Endothelial cell of umbilical vein (primary cell): ENCODE measurements at regions not wholly inside any gene's neighbourhood (a gene's known extent, or its start where the extent isn't known, plus 50 kb on each side); places are given as distances from the start of the nearest gene placed in this dataset.
"Not testable (repeated sequence)": the region's sequence is repeated elsewhere in the genome, so short reads cannot be mapped to it uniquely, and the experiment has no call there.

Experiments used
- BruUV-seq: library from RNA; stranded (reverse); fragments of 400-500 nt; replicated peaks from 2 replicates; lab custom pipeline; 2021; lab: Mats Ljungman, UMichigan
- CTCF ChIA-PET: fragments of 300-600, 350-600 bp; sonication (Branson Sonifier 250); formaldehyde crosslinking; loops from one replicate; lab custom pipeline; 2021; ENCODE audit warnings: antibody characterized with exemption, inconsistent platforms; lab: Charles Lee
- POLR2A ChIA-PET: fragments of 300-600, 350-600 bp; sonication (Branson Sonifier 250); formaldehyde crosslinking; loops from one replicate; lab custom pipeline; 2021; ENCODE audit warnings: antibody characterized with exemption, inconsistent platforms; lab: Charles Lee
- DNase-seq: peaks from one replicate; pipeline ENCODE4 v3.0.0-alpha.2; 2011; ENCODE audit warnings: low read depth, low spot score
- FAIRE-seq: peaks from 2 replicates; lab custom pipeline; 2011; peaks lifted over from hg19 to GRCh38; lab: Jason Lieb, UNC
- H2AFZ ChIP-seq: 2 replicates; pipeline ENCODE4 v1.6.0; 2012; ENCODE audit warnings: low read depth, low read length, control low read depth, inconsistent platforms
- H3K27ac ChIP-seq: 2 replicates; pipeline ENCODE4 v1.5.1; 2011; ENCODE audit warnings: low read depth, mild to moderate bottlenecking, control low read depth, low read length, moderate library complexity; ENCODE audit not compliant: insufficient read depth
- H3K27me3 ChIP-seq, 2 experiments: 2 replicates each; pipeline versions ENCODE4 v1.6.0 to v1.6.1; 2011; ENCODE audit warnings: low read length in 2 of 2, mixed read lengths in 1 of 2; ENCODE audit not compliant: control insufficient read depth in 2 of 2, insufficient read depth in 2 of 2
- H3K36me3 ChIP-seq, 2 experiments: 2 replicates in 1 of 2; 3 replicates in 1 of 2; pipeline ENCODE4 v1.5.1; 2011; ENCODE audit warnings: low read length in 2 of 2, mild to moderate bottlenecking in 1 of 2, moderate library complexity in 1 of 2; ENCODE audit not compliant: control insufficient read depth in 2 of 2, insufficient read depth in 2 of 2; ENCODE audit errors: extremely low read depth in 1 of 2
- H3K4me1 ChIP-seq: 3 replicates; pipeline ENCODE4 v1.5.1; 2011; ENCODE audit warnings: mild to moderate bottlenecking, low read length; ENCODE audit not compliant: control insufficient read depth, insufficient read depth; ENCODE audit errors: extremely low read depth
- H3K4me2 ChIP-seq: 2 replicates; pipeline ENCODE4 v1.6.1; 2011; ENCODE audit warnings: low read length, control low read depth, mixed read lengths; ENCODE audit not compliant: insufficient read depth
- H3K4me3 ChIP-seq, 3 experiments: fragments of 200-600 bp in 1 of 3; sonication (generic), shearing (Covaris generic) in 1 of 3; replicated peaks in 1 of 3; 2 replicates each; pipeline ENCODE4 v1.5.1; 2011 to 2016; ENCODE audit warnings: control low read depth in 3 of 3, low read length in 3 of 3, mild to moderate bottlenecking in 2 of 3, inconsistent platforms in 1 of 3, low read depth in 1 of 3, moderate library complexity in 1 of 3; ENCODE audit not compliant: insufficient read depth in 1 of 3
- H3K79me2 ChIP-seq: 2 replicates; pipeline ENCODE4 v1.6.0; 2012; ENCODE audit warnings: low read length, inconsistent platforms; ENCODE audit not compliant: control insufficient read depth, insufficient read depth
- H3K9ac ChIP-seq: replicated peaks from 2 replicates; pipeline ENCODE3; 2011; ENCODE audit warnings: low read length, control low read depth; ENCODE audit not compliant: insufficient read depth; ENCODE audit errors: extremely low read depth
- H3K9me1 ChIP-seq: replicated peaks from 3 replicates; pipeline ENCODE4 v1.6.0; 2011; ENCODE audit warnings: mild to moderate bottlenecking, low read length; ENCODE audit not compliant: control insufficient read depth, insufficient read depth; ENCODE audit errors: extremely low read depth
- H3K9me3 ChIP-seq: replicated peaks from 2 replicates; pipeline ENCODE4 v1.5.1; 2012; ENCODE audit warnings: low read length, inconsistent platforms; ENCODE audit not compliant: control insufficient read depth, insufficient read depth
- H4K20me1 ChIP-seq: replicated peaks from 2 replicates; pipeline ENCODE3; 2011; ENCODE audit warnings: mild to moderate bottlenecking, low read length; ENCODE audit not compliant: control insufficient read depth, insufficient read depth; ENCODE audit errors: extremely low read depth
- CTCF ChIP-seq, 2 donors: IDR thresholded peaks; 1 replicate in 1 of 2; 2 replicates in 1 of 2; pipeline ENCODE4 v1.5.1; 2011; ENCODE audit warnings: low read length in 2 of 2, mild to moderate bottlenecking in 2 of 2, moderate library complexity in 2 of 2, control low read depth in 1 of 2, inconsistent platforms in 1 of 2, low read depth in 1 of 2; ENCODE audit not compliant: insufficient read depth in 1 of 2; ENCODE audit errors: extremely low read depth in 1 of 2
- EZH2 ChIP-seq: IDR thresholded peaks from 2 replicates; pipeline ENCODE4 v1.6.1; 2012; ENCODE audit warnings: borderline replicate concordance, low read depth, mild to moderate bottlenecking, moderate library complexity, low read length, inconsistent platforms; ENCODE audit not compliant: severe bottlenecking
- FOS ChIP-seq: IDR thresholded peaks from 2 replicates; pipeline ENCODE4 v1.6.1; 2011; ENCODE audit warnings: mild to moderate bottlenecking, low read length, moderate library complexity, borderline replicate concordance; ENCODE audit not compliant: insufficient read depth
- MYC ChIP-seq: IDR thresholded peaks from one replicate; pipeline ENCODE4 v1.6.1; 2011; ENCODE audit warnings: mild to moderate bottlenecking, low read depth, low read length
- POLR2A ChIP-seq: IDR thresholded peaks from 2 replicates; pipeline ENCODE4 v1.6.1; 2012; ENCODE audit warnings: low read depth, mild to moderate bottlenecking, control low read depth, low read length
- POLR2AphosphoS5 ChIP-seq: IDR thresholded peaks from 2 replicates; pipeline ENCODE4 v1.6.1; 2012; ENCODE audit warnings: low read depth, mild to moderate bottlenecking, control low read depth, low read length, moderate library complexity; ENCODE audit not compliant: insufficient read depth
- dilution Hi-C: fragments of 300-500 bp; cut with MboI; formaldehyde crosslinking; loops from one replicate; pipeline ENCODE4 v1.15.0; 2019; ENCODE audit warnings: low sequenced_read_pairs; ENCODE audit not compliant: extremely low pct_ligation_motif_present
- intact Hi-C: fragments of 100-400 bp; cut with micrococcal nuclease; formaldehyde crosslinking; loops from one replicate; pipeline ENCODE4 v1.10.0; 2022

GRCh38 chr4:159937595-159937994, 834.7 kb downstream of the RAPGEF2 start:
- TF ChIP-seq POLR2AphosphoS5, result no peak
- no peak for TF ChIP-seq FOS
- TF ChIP-seq EZH2, result no peak
- TF ChIP-seq CTCF (IDR thresholded peaks at IDR 0.05; ENCODE audit: extremely low read depth in 1 of 2, insufficient read depth in 1 of 2, low read depth in 1 of 2, low read length in 2 of 2), result no peak
- TF ChIP-seq POLR2A, result no peak
- TF ChIP-seq MYC, result no peak
- dilution Hi-C loops, result no loop called here
- no TSS peak for BruUV-seq
- no peak for FAIRE-seq
- Histone ChIP-seq H3K4me2 (no peak overlapping the region), H3K4me3 (no peak overlapping the region), H3K9me3 (no peaks in the 10 kb centered on the region), H3K9ac (no peak overlapping the region), H3K27ac (no peak overlapping the region), H3K9me1 (no peaks in the 10 kb centered on the region), H4K20me1 (no peaks in the 10 kb centered on the region), H2AFZ (no peak overlapping the region), H3K36me3 (no peaks in the 10 kb centered on the region), H3K27me3 (no peaks in the 10 kb centered on the region), H3K79me2 (no peaks in the 10 kb centered on the region), H3K4me1 (no peaks in the 10 kb centered on the region)
- ChIA-PET CTCF (interaction anchor here (1.0 kb wide), 1 partner anchor 10 kb away, joined by 3 read pairs; no protein-coding TSS in a partner anchor), POLR2A (no interaction called here)
- intact Hi-C loops, result no loop called here
- DNase-seq, result no peak

- CTCF ChIA-PET, H3K4me2 ChIP-seq, H2AFZ ChIP-seq, H4K20me1 ChIP-seq, FAIRE-seq, H3K27me3 ChIP-seq, H3K27ac ChIP-seq, H3K79me2 ChIP-seq, H3K9ac ChIP-seq, POLR2A ChIA-PET, intact Hi-C loops, H3K4me3 ChIP-seq, H3K9me3 ChIP-seq, H3K36me3 ChIP-seq, DNase-seq, H3K9me1 ChIP-seq, H3K4me1 ChIP-seq, BruUV-seq, dilution Hi-C loops: not testable (repeated sequence)
These were observed 836.8 kb downstream of the RAPGEF2 start for GRCh38 chr4:159939681-159940080.
